ENCODE measurements at regions not wholly inside any gene's neighbourhood (a gene's known extent, or its start where the extent isn't known, plus 50 kb on each side); places are given as distances from the start of the nearest gene placed in this dataset.

DNA sequence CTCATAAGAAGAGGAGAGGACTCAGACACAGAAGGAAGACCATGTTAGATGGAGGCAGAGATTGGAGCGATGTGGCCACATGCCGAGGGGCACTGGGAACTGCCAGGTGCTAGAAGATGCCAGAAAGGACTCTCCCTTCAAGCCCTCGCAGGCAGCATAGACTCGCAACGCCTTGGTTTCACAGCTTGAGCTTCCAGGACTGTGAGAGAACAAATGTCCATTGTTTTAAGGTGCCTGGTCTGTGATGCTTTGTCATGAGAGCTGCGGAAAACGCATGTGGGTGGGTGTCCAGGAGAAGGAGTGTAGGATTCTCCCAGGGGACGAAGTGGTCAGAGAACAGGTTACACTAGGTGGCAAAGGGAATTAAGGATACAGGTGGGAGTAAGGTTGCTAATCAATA, 125.9 kb upstream of the USP29 start:
- TF ChIP-seq, protein P1, sequence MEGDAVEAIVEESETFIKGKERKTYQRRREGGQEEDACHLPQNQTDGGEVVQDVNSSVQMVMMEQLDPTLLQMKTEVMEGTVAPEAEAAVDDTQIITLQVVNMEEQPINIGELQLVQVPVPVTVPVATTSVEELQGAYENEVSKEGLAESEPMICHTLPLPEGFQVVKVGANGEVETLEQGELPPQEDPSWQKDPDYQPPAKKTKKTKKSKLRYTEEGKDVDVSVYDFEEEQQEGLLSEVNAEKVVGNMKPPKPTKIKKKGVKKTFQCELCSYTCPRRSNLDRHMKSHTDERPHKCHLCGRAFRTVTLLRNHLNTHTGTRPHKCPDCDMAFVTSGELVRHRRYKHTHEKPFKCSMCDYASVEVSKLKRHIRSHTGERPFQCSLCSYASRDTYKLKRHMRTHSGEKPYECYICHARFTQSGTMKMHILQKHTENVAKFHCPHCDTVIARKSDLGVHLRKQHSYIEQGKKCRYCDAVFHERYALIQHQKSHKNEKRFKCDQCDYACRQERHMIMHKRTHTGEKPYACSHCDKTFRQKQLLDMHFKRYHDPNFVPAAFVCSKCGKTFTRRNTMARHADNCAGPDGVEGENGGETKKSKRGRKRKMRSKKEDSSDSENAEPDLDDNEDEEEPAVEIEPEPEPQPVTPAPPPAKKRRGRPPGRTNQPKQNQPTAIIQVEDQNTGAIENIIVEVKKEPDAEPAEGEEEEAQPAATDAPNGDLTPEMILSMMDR (IDR thresholded peaks at IDR 0.05; ENCODE audit: control extremely low read depth in 1 of 3, insufficient read depth in 1 of 3, low read depth in 1 of 3, low read length in 3 of 3), result no peak
- TF ChIP-seq CEBPB (IDR thresholded peaks at IDR 0.05; ENCODE audit: low read depth, low read length) (no peak), POLR2A (IDR thresholded peaks at IDR 0.05; ENCODE audit: control extremely low read depth in 1 of 2, low read depth in 2 of 2, low read length in 2 of 2) (no peak), JUN (IDR thresholded peaks at IDR 0.05; ENCODE audit: low read depth, low read length) (no peak), KDM5A (IDR thresholded peaks at IDR 0.05; ENCODE audit: low read length) (no peak), RFX5 (IDR thresholded peaks at IDR 0.05; ENCODE audit: borderline replicate concordance, low read depth, low read length) (no peak), RAD21 (IDR thresholded peaks at IDR 0.05 in 1 of 2, conservative IDR thresholded peaks at IDR 0.05 in 1 of 2; ENCODE audit: low read depth in 2 of 2, low read length in 2 of 2) (no peak)
- TF ChIP-seq, protein P2, sequence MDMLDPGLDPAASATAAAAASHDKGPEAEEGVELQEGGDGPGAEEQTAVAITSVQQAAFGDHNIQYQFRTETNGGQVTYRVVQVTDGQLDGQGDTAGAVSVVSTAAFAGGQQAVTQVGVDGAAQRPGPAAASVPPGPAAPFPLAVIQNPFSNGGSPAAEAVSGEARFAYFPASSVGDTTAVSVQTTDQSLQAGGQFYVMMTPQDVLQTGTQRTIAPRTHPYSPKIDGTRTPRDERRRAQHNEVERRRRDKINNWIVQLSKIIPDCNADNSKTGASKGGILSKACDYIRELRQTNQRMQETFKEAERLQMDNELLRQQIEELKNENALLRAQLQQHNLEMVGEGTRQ (IDR thresholded peaks at IDR 0.05; ENCODE audit: low read length), result no peak
